ENCODE measurements at regions not wholly inside any gene's neighbourhood (a gene's known extent, or its start where the extent isn't known, plus 50 kb on each side); places are given as distances from the start of the nearest gene placed in this dataset.

DNA sequence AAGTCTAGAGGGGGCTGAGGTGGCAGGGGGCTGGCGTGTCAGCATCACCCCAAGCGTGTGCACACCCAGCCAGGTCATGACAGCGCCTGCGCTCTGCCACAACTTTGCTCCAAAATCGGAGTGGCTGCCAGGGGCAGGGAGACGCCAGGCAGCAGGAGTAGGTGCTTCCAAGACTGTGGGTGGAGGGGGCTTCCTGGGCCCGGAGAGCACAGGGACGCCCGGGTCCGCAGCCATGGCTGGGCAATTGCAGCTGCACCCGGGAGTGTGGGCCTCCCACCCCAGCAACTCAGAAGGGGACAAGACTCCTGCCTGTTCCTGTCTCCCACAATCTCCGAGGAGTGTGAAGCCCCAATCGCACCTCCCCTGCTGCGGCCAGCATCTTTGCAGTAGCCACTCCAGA is 53.1 kb upstream of the CYYR1 start:
- TF ChIP-seq, protein P1, sequence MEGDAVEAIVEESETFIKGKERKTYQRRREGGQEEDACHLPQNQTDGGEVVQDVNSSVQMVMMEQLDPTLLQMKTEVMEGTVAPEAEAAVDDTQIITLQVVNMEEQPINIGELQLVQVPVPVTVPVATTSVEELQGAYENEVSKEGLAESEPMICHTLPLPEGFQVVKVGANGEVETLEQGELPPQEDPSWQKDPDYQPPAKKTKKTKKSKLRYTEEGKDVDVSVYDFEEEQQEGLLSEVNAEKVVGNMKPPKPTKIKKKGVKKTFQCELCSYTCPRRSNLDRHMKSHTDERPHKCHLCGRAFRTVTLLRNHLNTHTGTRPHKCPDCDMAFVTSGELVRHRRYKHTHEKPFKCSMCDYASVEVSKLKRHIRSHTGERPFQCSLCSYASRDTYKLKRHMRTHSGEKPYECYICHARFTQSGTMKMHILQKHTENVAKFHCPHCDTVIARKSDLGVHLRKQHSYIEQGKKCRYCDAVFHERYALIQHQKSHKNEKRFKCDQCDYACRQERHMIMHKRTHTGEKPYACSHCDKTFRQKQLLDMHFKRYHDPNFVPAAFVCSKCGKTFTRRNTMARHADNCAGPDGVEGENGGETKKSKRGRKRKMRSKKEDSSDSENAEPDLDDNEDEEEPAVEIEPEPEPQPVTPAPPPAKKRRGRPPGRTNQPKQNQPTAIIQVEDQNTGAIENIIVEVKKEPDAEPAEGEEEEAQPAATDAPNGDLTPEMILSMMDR (conservative IDR thresholded peaks at IDR 0.05; ENCODE audit: low read depth, low read length) = no peak
- TF ChIP-seq CHD1 (IDR thresholded peaks at IDR 0.05; ENCODE audit: low read depth, low read length) = no peak
- TF ChIP-seq, protein P2, sequence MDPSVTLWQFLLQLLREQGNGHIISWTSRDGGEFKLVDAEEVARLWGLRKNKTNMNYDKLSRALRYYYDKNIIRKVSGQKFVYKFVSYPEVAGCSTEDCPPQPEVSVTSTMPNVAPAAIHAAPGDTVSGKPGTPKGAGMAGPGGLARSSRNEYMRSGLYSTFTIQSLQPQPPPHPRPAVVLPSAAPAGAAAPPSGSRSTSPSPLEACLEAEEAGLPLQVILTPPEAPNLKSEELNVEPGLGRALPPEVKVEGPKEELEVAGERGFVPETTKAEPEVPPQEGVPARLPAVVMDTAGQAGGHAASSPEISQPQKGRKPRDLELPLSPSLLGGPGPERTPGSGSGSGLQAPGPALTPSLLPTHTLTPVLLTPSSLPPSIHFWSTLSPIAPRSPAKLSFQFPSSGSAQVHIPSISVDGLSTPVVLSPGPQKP (IDR thresholded peaks at IDR 0.05; ENCODE audit: borderline replicate concordance, low read depth, low read length) = no peak
- TF ChIP-seq BHLHE40 (IDR thresholded peaks at IDR 0.05; ENCODE audit: low read depth, low read length) = no peak
